ENCODE measurements at regions not wholly inside any gene's neighbourhood (a gene's known extent, or its start where the extent isn't known, plus 50 kb on each side); places are given as distances from the start of the nearest gene placed in this dataset.
"Not testable (repeated sequence)": the region's sequence is repeated elsewhere in the genome, so short reads cannot be mapped to it uniquely, and the experiment has no call there.

GRCh38 chr9:103242486-103242885, 247.4 kb downstream of the CYLC2 start:
- DNase-seq: no peak

GRCh38 chr9:103243553-103243952, 248.4 kb downstream of the CYLC2 start:
- DNase-seq: no peak

GRCh38 chr9:103245369-103245768, 250.2 kb downstream of the CYLC2 start:
- DNase-seq: no peak

DNA sequence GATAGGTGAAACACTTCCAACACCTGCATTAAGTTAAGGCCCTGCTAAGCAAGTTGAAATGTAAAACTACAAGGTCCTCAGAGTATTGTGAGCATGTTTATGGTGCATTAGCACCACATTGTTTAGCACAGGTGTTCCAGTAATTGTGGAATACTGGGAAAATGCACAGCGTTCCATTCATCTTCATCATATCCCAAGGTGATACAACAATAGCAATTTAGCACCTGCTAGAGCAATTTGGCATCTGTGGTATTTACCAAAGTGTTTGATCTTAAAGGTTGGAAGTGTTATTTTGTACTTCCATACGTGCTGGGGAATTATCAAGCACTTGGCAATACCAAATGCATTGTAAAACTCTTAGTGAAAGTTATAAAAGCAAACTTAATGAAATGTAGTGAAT, 266.8 kb downstream of the CYLC2 start:
- peak; percentile 43 to 44 for DNase-seq

- no peak for DNase-seq
These were observed 270.9 kb downstream of the CYLC2 start for GRCh38 chr9:103266064-103266463.

DNA sequence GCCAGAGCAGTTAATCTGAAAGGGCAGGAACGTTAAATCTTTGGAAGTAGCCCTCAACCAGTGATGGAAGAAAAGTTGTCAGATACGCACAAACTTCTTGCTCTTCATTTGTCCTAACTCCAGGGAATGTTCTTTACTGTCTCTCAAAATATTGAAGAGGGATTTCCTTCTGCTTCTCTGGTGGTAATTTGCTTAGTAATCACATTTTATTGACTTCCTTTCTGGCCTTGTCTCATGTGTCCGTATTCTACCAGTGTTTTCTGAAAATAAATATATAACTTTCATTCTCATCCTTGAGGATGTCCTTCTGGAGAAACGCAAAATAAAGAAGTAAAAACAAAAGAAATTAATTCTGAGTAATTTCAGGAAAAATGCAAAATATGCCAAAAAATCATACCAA, 282.1 kb downstream of the CYLC2 start:
- no peak for DNase-seq

GRCh38 chr9:103281126-103281525, 286.0 kb downstream of the CYLC2 start:
- DNase-seq: no peak

DNA sequence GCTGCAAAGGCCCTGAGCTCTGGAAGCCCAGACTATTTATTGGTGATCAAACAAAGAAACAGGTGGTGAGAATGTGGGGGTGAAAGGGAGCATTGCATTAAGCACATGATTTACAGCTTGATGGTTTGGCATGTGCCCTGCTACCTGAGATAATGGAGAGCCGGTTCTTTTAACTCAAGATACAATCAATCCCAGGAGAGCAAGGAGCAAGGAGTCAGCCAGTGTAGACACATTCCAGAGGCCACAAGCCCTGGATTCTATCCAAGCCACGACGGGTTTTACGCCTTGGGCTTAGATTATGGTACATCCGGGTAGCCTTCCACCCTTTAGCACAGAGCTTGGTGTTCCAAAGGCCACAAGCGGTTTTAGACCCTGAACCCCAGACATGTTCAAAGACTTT, 292.2 kb downstream of the CYLC2 start:
- DNase-seq: no peak

DNA sequence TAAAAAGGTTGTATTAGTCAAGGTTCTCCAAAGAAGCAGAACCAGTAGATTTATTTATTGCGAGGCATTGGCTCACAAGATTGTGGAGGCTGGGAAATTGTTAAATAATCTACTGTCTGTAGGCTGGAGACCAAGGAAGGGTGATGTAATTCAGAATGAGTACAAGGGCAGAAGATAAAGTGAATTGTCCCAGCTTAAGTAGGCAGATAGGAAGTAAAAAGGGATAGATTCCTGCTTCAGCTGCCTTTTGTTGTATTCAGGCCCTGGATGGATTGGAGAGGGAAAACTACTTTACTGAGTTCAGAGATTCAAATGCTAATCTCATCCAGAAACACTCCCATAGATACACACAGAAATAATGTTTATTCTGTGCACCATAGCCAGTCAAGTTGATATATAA, 301.1 kb downstream of the CYLC2 start:
- no peak for DNase-seq

DNA sequence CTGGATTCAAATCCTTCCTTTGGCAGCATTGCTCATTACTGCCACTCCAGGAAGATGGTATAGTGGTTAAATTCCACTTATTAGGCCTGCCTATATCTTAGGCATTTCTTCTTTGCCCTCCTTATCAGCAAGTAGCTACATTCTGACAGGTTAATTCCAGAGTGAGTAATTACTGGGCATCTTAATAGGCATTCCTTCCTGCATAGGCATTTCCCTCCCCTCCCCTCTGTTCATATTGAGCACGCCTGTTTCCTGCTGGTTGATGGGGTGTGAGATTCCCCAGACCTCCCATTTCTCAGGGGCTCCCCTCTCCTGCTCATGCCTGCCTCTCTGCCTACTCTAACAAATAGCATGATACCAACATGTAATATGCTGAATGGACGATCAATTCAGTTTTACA, 305.9 kb downstream of the CYLC2 start:
- DNase-seq: no peak

- DNase-seq: no peak
These were observed 309.7 kb downstream of the CYLC2 start for GRCh38 chr9:103304797-103305196.

DNA sequence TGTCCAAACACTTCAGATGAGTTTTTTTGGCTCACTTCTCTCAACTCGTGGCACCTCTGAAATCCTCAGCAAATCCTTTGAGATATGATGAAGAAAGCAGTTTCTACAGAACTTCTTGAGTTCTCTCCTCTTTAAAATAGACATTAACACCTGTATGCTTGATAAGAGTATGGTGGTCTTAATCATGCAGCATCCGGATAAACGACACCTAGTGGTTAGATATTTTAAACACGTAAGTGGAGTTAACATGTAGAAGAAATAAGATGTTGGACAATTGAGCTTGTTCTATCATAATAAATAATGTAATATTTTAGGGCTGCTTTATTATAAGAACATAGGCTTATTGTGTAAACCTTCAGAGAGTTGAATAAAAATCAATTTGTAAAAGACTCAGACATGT, 324.8 kb downstream of the CYLC2 start:
- no peak for DNase-seq

- no peak for DNase-seq
These were observed 328.6 kb downstream of the CYLC2 start for GRCh38 chr9:103323699-103324098.

DNA sequence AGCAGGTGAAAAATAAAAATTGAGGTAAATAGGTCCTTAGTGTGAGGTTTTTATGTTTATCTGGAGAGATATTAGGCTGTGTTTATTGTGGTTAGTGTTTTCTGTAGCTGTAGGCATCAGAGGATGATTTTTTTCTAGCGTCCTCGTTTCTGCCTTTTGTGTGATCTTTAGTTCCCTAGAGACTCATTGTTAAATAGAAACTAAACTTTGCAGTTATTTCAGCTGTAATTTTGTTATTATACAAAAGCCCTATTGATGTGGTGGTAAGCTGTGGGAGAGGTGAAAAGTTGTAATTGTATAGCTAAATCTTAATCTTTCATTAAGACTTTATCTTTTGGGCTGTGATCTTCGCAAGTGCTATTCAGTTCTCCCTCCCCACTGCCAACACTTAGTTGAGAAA, 340.3 kb downstream of the CYLC2 start:
- DNase-seq: no peak

GRCh38 chr9:103355000-103355399, 359.9 kb downstream of the CYLC2 start:
- DNase-seq: no peak

- not testable (repeated sequence) for DNase-seq
These were observed 362.8 kb downstream of the CYLC2 start for GRCh38 chr9:103357980-103358379.

DNA sequence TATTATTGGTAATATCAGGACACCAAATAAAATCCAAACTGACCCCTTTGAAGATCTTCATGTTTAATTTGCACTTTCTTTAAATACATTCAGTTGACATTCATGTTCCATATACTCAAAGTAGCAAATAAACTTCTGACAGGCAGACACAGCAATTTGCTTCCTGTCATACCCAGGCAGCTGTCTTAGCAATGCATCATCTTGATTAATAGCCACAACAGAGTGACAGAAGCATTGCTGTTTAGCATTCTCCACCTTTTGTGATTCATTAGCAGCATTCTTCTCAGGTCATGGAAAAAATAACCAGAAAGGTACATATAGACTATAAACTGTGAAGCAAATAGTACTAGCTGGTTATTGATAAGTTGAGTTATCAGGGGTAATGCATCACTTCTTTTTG, 366.8 kb downstream of the CYLC2 start:
- no peak for DNase-seq

- DNase-seq: no peak
These were observed 367.9 kb downstream of the CYLC2 start for GRCh38 chr9:103362986-103363385.

- no peak for DNase-seq
These were observed 369.6 kb downstream of the CYLC2 start for GRCh38 chr9:103364753-103365152.

DNA sequence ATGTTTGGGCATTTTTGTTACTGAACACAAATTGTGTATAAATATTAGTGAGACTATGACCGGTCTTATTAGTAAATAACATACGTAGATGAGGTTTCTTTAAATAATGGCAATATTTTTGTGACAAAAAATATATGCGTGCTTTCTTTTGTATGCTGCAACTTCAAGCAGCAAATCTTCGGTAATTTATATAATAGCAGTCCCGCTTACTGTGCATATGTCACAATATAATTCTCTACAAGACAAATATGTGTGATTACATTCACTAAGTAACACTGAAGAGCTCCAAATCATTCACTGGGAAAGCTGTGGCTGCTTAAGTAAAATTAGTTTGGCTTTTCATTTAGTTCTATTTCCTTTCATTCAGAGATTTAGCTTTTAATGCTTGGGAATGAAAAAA, 376.0 kb downstream of the CYLC2 start:
- DNase-seq: no peak

- DNase-seq: no peak
These were observed 377.7 kb downstream of the CYLC2 start for GRCh38 chr9:103372828-103373227.

- DNase-seq: no peak
These were observed 382.5 kb downstream of the CYLC2 start for GRCh38 chr9:103377667-103378066.

DNA sequence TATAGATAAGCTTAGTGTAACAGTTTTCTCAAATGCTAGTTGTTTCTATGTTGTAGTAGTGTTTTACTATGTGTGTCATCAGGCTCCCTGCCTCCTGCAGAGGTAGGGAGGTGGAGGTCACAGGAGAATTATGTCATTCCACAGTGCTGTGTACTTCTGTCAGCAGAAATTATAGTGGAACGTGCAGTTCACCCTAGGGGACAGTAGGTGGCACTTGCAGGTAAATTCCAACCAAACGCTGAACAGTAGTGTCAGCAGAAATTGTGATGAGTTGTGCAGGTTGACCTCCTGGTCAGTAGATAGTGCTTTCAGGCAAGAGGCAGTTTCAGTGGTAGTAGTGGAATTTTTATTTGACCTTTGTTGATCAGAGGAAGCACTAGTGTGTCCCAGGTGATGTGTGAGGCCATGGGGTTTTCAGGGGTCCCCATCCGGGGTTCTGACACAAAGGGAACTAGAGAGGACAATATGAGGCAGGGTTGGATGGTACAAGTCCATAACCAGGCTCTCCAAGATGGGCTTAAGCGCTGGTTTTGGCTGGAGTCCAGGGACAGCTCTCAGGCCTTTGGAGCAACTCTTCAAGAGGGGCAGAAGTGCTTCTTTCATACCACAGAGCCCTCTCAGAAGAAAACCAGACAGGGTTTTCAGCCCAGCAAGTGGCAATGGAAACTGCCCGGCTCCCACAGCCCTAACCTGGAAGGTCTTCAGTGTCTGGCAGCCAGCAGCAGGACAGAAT, 402.9 kb downstream of the CYLC2 start:
- peak in 1 of 2 experiments; percentile 5 for DNase-seq

DNA sequence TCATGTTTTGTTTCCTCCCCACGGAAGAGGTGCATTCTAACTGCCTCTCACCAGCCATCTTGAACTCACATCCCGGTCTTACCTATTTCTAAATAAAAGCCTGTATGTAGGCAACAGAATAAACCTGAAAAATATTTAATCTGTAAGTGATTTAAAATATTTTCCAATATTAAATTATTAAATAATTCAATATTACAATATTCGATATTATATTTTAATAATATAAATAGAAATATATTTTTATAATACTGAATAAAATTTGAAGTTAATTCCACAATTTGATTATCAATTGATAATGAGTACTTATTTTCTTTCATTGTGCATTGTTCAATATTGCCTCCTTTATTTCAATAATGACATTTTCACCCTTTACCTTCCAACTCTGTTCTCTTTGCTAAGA, 404.4 kb downstream of the CYLC2 start:
- DNase-seq: no peak

DNA sequence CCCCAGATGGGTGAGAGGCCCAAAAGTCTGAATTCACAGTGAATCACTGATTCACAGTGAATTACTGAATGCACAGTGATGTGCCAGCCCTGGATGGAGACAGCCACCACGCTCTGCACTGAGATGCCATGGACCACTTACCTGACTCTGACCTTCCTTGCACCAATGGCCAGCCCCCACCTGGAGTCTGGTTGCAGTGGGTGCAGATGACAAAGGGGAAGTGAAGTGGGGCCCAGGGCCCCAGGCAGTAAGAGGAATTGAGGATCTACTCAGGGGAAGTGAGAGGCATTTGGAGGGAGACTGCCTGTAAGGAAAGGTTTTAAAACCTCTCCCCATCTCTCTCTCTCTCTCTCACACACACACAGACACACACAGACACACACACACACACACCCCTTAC, 412.1 kb downstream of the CYLC2 start:
- no peak for DNase-seq
